Transverse colon (tissue), 4 donors: ENCODE measurements at regions not wholly inside any gene's neighbourhood (a gene's known extent, or its start where the extent isn't known, plus 50 kb on each side); places are given as distances from the start of the nearest gene placed in this dataset.

Experiments used
- DNase-seq: peaks from one replicate; pipeline ENCODE4 v3.0.0-alpha.2; 2019
- H3K27ac ChIP-seq, 4 donors: fragments of 200-600 bp; sonication (generic); 2 replicates each; pipeline ENCODE4 v1.5.1; 2016 to 2018; ENCODE audit warnings: inconsistent platforms in 4 of 4
- H3K27me3 ChIP-seq: fragments of 200-600 bp; sonication (generic); 2 replicates; pipeline ENCODE4 v1.5.1; 2017; ENCODE audit warnings: inconsistent platforms
- H3K36me3 ChIP-seq, 4 donors: fragments of 200-600 bp; sonication (generic); 2 replicates each; pipeline ENCODE4 v1.5.1; 2017 to 2019; ENCODE audit warnings: inconsistent platforms in 4 of 4
- H3K4me1 ChIP-seq, 4 donors: fragments of 200-600 bp; sonication (generic); 2 replicates each; pipeline ENCODE4 v1.5.1; 2017 to 2020; ENCODE audit warnings: inconsistent platforms in 4 of 4
- H3K4me3 ChIP-seq, 4 donors: fragments of 200-600 bp; sonication (generic); 1 replicate in 1 of 4; 2 replicates in 3 of 4; pipeline versions ENCODE4 v1.5.1 to v1.6.1; 2017 to 2019; ENCODE audit warnings: inconsistent platforms in 4 of 4
- H3K9me3 ChIP-seq, 2 donors: fragments of 200-600 bp; sonication (generic); 2 replicates each; pipeline ENCODE4 v1.5.1; 2017 to 2019; ENCODE audit warnings: inconsistent platforms in 2 of 2
- CTCF ChIP-seq, 5 experiments: fragments of 200-600 bp in 3 of 5; fragments of 450-650 bp in 2 of 5; sonication (generic) in 3 of 5; IDR thresholded peaks; 1 replicate in 2 of 5; 2 replicates in 3 of 5; pipeline ENCODE4 v1.5.1; 2016 to 2017; ENCODE audit warnings: antibody characterized with exemption in 5 of 5, inconsistent platforms in 3 of 5, mild to moderate bottlenecking in 2 of 5, moderate library complexity in 1 of 5
- EP300 ChIP-seq: sonication (generic); formaldehyde crosslinking; IDR thresholded peaks from one replicate; pipeline ENCODE4 v1.6.1; 2017; ENCODE audit warnings: antibody characterized with exemption, low read depth
- POLR2A ChIP-seq: fragments of 450-650 bp; IDR thresholded peaks from one replicate; pipeline ENCODE4 v1.6.1; 2016; ENCODE audit warnings: antibody characterized with exemption, mild to moderate bottlenecking, moderate library complexity
- POLR2AphosphoS5 ChIP-seq, 3 donors: sonication (generic); formaldehyde crosslinking; IDR thresholded peaks; one replicate each; pipeline ENCODE4 v1.6.1; 2016; ENCODE audit warnings: antibody characterized with exemption in 3 of 3
- WGBS, 2 donors: methylation state at CpG; one replicate each; pipeline ENCODE4 v1.1.5; 2018; ENCODE audit warnings: low coverage in 1 of 2; 5-methylcytosine and 5-hydroxymethylcytosine counted together
- in situ Hi-C, 4 donors: fragments of 200-750 bp; cut with MboI; loops; one replicate each; pipeline versions ENCODE4 v1.15.0 to v1.15.1; 2017; ENCODE audit warnings: low sequenced_read_pairs in 3 of 4, low pct_ligation_motif_present in 1 of 4, low pct_unique_long_range_greater_than_20kb in 1 of 4
- intact Hi-C: fragments of 100-400 bp; cut with DNase I; formaldehyde crosslinking; loops from one replicate; pipeline ENCODE4 v1.15.1; 2023; ENCODE audit warnings: low total_unique reads

- Histone ChIP-seq H3K9me3 (no peaks in the 10 kb centered on the region), H3K4me3 (no peak overlapping the region), H3K27me3 (peaks cover 36% of the 10 kb centered on the region), H3K36me3 (no peaks in the 10 kb centered on the region), H3K27ac (no peak overlapping the region), H3K4me1 (peaks cover 0 to 5% (median 0%) of the 10 kb centered on the region in 4 donors)
- in situ Hi-C loops = loop anchor here in 3 of 4 donors (5.0 to 25.0 kb wide), 3 partner anchors 100 to 322 kb away; partner anchors contain the start of gene RNF38 (in 1 of the 3)
- intact Hi-C loops = no loop called here
- TF ChIP-seq POLR2AphosphoS5 (IDR thresholded peaks at IDR 0.05) (no peak), POLR2A (no peak), CTCF (IDR thresholded peaks at IDR 0.05) (no peak), EP300 (no peak)
- 67% methylated on average over 10 of the region's 10 CpGs; no CpG with 5 or more reads in 1 of the 2 donors for WGBS, 2 donors
- DNase-seq = no peak
These were observed 162.0 kb downstream of the MELK start for GRCh38 chr9:36734737-36735136.

GRCh38 chr9:36736648-36737047 is 164.0 kb downstream of the MELK start:
- in situ Hi-C loops (loop anchor here in 2 of 4 donors (10.0 to 25.0 kb wide), 2 partner anchors 102 to 324 kb away; partner anchors contain the start of gene RNF38 (in 1 of the 2)), intact Hi-C loops (no loop called here)
- 54 to 62% methylated on average over 2 to 5 of the region's 5 CpGs for WGBS, 2 donors
- Histone ChIP-seq H3K4me1 (peaks cover 0 to 6% (median 0%) of the 10 kb centered on the region in 4 donors), H3K4me3 (no peak overlapping the region), H3K9me3 (no peaks in the 10 kb centered on the region), H3K27me3 (peaks cover 55% of the 10 kb centered on the region), H3K36me3 (no peaks in the 10 kb centered on the region), H3K27ac (no peak overlapping the region)
- no peak for TF ChIP-seq CTCF (IDR thresholded peaks at IDR 0.05)
- TF ChIP-seq EP300 = no peak
- TF ChIP-seq POLR2A = no peak
- no peak for TF ChIP-seq POLR2AphosphoS5 (IDR thresholded peaks at IDR 0.05)
- DNase-seq = no peak

GRCh38 chr9:36738318-36738976 is 165.8 kb downstream of the MELK start:
- TF ChIP-seq CTCF (IDR thresholded peaks at IDR 0.05) (no peak), POLR2AphosphoS5 (IDR thresholded peaks at IDR 0.05) (no peak), POLR2A (no peak), EP300 (no peak)
- no peak overlapping the region for H3K27ac ChIP-seq
- H3K4me1 ChIP-seq = peaks cover 0 to 6% (median 0%) of the 10 kb centered on the region in 4 donors
- peaks cover 71% of the 10 kb centered on the region for H3K27me3 ChIP-seq
- no peaks in the 10 kb centered on the region for H3K9me3 ChIP-seq
- in situ Hi-C loops (loop anchor here in 2 of 4 donors (10.0 to 25.0 kb wide), 2 partner anchors 104 to 326 kb away; partner anchors contain the start of gene RNF38 (in 1 of the 2)), intact Hi-C loops (no loop called here)
- no peak overlapping the region for H3K4me3 ChIP-seq
- H3K36me3 ChIP-seq = no peaks in the 10 kb centered on the region
- WGBS, 2 donors = 55 to 67% methylated on average over 8 to 11 of the region's 11 CpGs
- no peak for DNase-seq

- Histone ChIP-seq H3K27me3 (peaks cover 77% of the 10 kb centered on the region), H3K9me3 (no peaks in the 10 kb centered on the region), H3K4me1 (peaks cover 0 to 6% (median 0%) of the 10 kb centered on the region in 4 donors), H3K27ac (no peak overlapping the region), H3K4me3 (no peak overlapping the region), H3K36me3 (no peaks in the 10 kb centered on the region)
- WGBS, 2 donors = 30 to 32% methylated on average over 9 to 40 of the region's 47 CpGs
- TF ChIP-seq CTCF (IDR thresholded peaks at IDR 0.05) = no peak
- TF ChIP-seq POLR2A = no peak
- no peak for TF ChIP-seq EP300
- no peak for TF ChIP-seq POLR2AphosphoS5 (IDR thresholded peaks at IDR 0.05)
- intact Hi-C loops (no loop called here), in situ Hi-C loops (loop anchor here in 2 of 4 donors (10.0 to 25.0 kb wide), 2 partner anchors 105 to 327 kb away; partner anchors contain the start of gene RNF38 (in 1 of the 2))
- DNase-seq = no peak
These were observed 166.8 kb downstream of the MELK start for GRCh38 chr9:36739373-36740116.
